DND-41 (cell line): ENCODE measurements at regions not wholly inside any gene's neighbourhood (a gene's known extent, or its start where the extent isn't known, plus 50 kb on each side); places are given as distances from the start of the nearest gene placed in this dataset.

Experiments used
- EZH2 ChIP-seq: IDR thresholded peaks from 3 replicates; pipeline ENCODE4 v1.6.1; 2012; ENCODE audit warnings: borderline replicate concordance, low read depth, mild to moderate bottlenecking, moderate library complexity, low read length, inconsistent platforms; ENCODE audit not compliant: severe bottlenecking
- TF ChIP-seq, protein P1 (sequence below): IDR thresholded peaks from 2 replicates; pipeline ENCODE4 v1.5.1; 2012; ENCODE audit warnings: borderline replicate concordance, low read length, moderate library complexity, mild to moderate bottlenecking; ENCODE audit not compliant: poor library complexity, severe bottlenecking; ENCODE audit errors: extremely low read depth

DNA sequence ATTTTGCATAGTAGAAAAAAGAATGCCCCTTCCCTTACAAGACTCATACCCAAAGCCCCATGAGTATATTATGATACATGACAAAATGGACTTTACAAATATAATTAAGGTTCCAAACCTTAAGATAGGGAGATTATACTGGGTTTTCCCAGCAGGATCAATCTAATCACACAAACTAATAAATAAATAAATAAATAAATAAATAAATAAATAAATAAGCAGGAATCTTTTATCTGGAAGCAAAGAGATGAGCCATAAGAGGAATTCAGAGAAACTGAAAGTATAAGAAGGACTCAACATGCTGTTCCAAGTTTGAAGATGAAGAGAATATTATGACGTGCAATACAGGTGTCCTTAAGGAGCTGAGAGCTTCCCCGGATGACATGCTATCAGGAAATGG, 1174.5 kb downstream of the DTWD2 start:
- TF ChIP-seq, protein P1, sequence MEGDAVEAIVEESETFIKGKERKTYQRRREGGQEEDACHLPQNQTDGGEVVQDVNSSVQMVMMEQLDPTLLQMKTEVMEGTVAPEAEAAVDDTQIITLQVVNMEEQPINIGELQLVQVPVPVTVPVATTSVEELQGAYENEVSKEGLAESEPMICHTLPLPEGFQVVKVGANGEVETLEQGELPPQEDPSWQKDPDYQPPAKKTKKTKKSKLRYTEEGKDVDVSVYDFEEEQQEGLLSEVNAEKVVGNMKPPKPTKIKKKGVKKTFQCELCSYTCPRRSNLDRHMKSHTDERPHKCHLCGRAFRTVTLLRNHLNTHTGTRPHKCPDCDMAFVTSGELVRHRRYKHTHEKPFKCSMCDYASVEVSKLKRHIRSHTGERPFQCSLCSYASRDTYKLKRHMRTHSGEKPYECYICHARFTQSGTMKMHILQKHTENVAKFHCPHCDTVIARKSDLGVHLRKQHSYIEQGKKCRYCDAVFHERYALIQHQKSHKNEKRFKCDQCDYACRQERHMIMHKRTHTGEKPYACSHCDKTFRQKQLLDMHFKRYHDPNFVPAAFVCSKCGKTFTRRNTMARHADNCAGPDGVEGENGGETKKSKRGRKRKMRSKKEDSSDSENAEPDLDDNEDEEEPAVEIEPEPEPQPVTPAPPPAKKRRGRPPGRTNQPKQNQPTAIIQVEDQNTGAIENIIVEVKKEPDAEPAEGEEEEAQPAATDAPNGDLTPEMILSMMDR = no peak
- no peak for TF ChIP-seq EZH2
